SK-N-SH (cell line): ENCODE measurements at regions not wholly inside any gene's neighbourhood (a gene's known extent, or its start where the extent isn't known, plus 50 kb on each side); places are given as distances from the start of the nearest gene placed in this dataset.

ENCODE experiments used
- CHD2 ChIP-seq: fragments of 150-350 bp; IDR thresholded peaks from 2 replicates; pipeline ENCODE4 v1.6.1; 2018; ENCODE audit warnings: low read length; ENCODE audit not compliant: partially characterized antibody
- EP300 ChIP-seq, 2 experiments: IDR thresholded peaks; 2 replicates each; pipeline versions ENCODE4 v1.4.0 to v1.6.1; 2012; ENCODE audit warnings: borderline replicate concordance in 1 of 2, low read depth in 1 of 2, low read length in 1 of 2
- FOSL2 ChIP-seq: IDR thresholded peaks from 2 replicates; pipeline ENCODE4 v1.4.0; 2012; ENCODE audit warnings: low read depth, mild to moderate bottlenecking, moderate library complexity, borderline replicate concordance
- POLR2AphosphoS5 ChIP-seq: IDR thresholded peaks from 2 replicates; pipeline ENCODE4 v1.6.1; 2012; ENCODE audit warnings: low read depth, low read length
- RCOR1 ChIP-seq: fragments of 150-350 bp; IDR thresholded peaks from 2 replicates; pipeline ENCODE4 v1.6.1; 2017; ENCODE audit warnings: antibody characterized with exemption, low read length
- SIN3A ChIP-seq: IDR thresholded peaks from 2 replicates; pipeline ENCODE4 v1.6.1; 2012; ENCODE audit warnings: low read depth, mild to moderate bottlenecking, low read length, moderate library complexity, borderline replicate concordance
- TCF12 ChIP-seq: IDR thresholded peaks from 2 replicates; pipeline ENCODE4 v1.4.0; 2012
- TEAD4 ChIP-seq: IDR thresholded peaks from 2 replicates; pipeline ENCODE4 v1.4.0; 2012; ENCODE audit warnings: mild to moderate bottlenecking, borderline replicate concordance; ENCODE audit not compliant: insufficient read depth
- TF ChIP-seq, protein P1 (sequence below): fragments of 200-600 bp; sonication (generic); IDR thresholded peaks from 2 replicates; pipeline ENCODE4 v1.6.1; 2017; ENCODE audit warnings: antibody characterized with exemption, mild to moderate bottlenecking, moderate library complexity
- TF ChIP-seq, protein P2 (sequence below): IDR thresholded peaks from 2 replicates; pipeline ENCODE4 v1.6.1; 2012; ENCODE audit warnings: mild to moderate bottlenecking, low read depth, low read length, moderate library complexity
- TF ChIP-seq, protein P3 (sequence below): IDR thresholded peaks from 2 replicates; pipeline ENCODE4 v1.4.0; 2012; ENCODE audit warnings: low read depth

DNA sequence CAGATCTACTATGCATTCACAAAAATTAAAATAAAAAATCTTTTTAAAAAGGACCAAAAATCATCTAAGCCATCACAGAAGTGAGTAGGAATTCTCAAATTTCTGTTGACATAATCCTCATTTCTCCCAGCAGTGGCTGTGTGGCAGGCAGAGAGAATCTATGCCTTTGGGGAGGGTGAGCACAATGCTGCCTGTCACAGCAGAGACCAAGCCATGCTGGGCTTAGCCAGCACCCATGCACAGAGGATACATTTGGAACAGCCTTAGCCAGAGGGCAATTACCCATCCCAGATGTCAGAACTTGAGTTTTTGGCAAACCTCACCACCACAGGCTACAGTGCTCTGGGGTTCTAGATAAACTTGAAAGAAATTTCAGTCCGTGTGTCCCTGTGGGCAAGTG lies 1274.8 kb upstream of the ADGRL3 start:
- TF ChIP-seq, protein P1, sequence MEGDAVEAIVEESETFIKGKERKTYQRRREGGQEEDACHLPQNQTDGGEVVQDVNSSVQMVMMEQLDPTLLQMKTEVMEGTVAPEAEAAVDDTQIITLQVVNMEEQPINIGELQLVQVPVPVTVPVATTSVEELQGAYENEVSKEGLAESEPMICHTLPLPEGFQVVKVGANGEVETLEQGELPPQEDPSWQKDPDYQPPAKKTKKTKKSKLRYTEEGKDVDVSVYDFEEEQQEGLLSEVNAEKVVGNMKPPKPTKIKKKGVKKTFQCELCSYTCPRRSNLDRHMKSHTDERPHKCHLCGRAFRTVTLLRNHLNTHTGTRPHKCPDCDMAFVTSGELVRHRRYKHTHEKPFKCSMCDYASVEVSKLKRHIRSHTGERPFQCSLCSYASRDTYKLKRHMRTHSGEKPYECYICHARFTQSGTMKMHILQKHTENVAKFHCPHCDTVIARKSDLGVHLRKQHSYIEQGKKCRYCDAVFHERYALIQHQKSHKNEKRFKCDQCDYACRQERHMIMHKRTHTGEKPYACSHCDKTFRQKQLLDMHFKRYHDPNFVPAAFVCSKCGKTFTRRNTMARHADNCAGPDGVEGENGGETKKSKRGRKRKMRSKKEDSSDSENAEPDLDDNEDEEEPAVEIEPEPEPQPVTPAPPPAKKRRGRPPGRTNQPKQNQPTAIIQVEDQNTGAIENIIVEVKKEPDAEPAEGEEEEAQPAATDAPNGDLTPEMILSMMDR, result no peak
- TF ChIP-seq, protein P2, sequence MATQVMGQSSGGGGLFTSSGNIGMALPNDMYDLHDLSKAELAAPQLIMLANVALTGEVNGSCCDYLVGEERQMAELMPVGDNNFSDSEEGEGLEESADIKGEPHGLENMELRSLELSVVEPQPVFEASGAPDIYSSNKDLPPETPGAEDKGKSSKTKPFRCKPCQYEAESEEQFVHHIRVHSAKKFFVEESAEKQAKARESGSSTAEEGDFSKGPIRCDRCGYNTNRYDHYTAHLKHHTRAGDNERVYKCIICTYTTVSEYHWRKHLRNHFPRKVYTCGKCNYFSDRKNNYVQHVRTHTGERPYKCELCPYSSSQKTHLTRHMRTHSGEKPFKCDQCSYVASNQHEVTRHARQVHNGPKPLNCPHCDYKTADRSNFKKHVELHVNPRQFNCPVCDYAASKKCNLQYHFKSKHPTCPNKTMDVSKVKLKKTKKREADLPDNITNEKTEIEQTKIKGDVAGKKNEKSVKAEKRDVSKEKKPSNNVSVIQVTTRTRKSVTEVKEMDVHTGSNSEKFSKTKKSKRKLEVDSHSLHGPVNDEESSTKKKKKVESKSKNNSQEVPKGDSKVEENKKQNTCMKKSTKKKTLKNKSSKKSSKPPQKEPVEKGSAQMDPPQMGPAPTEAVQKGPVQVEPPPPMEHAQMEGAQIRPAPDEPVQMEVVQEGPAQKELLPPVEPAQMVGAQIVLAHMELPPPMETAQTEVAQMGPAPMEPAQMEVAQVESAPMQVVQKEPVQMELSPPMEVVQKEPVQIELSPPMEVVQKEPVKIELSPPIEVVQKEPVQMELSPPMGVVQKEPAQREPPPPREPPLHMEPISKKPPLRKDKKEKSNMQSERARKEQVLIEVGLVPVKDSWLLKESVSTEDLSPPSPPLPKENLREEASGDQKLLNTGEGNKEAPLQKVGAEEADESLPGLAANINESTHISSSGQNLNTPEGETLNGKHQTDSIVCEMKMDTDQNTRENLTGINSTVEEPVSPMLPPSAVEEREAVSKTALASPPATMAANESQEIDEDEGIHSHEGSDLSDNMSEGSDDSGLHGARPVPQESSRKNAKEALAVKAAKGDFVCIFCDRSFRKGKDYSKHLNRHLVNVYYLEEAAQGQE, result no peak
- TF ChIP-seq, protein P3, sequence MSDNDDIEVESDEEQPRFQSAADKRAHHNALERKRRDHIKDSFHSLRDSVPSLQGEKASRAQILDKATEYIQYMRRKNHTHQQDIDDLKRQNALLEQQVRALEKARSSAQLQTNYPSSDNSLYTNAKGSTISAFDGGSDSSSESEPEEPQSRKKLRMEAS, result no peak
- TF ChIP-seq TCF12 (no peak), FOSL2 (no peak), EP300 (IDR thresholded peaks at IDR 0.05; ENCODE audit: borderline replicate concordance in 1 of 2, low read depth in 1 of 2, low read length in 1 of 2) (no peak), SIN3A (no peak), RCOR1 (no peak), TEAD4 (no peak), POLR2AphosphoS5 (no peak), CHD2 (no peak)
